ENCODE measurements at regions not wholly inside any gene's neighbourhood (a gene's known extent, or its start where the extent isn't known, plus 50 kb on each side); places are given as distances from the start of the nearest gene placed in this dataset.

- TF ChIP-seq CTCF (IDR thresholded peaks at IDR 0.05) (no peak), POLR2A (IDR thresholded peaks at IDR 0.05) (no peak), POLR2AphosphoS5 (IDR thresholded peaks at IDR 0.05; ENCODE audit: insufficient read depth in 1 of 2, low read depth in 1 of 2) (no peak)
These were observed 64.5 kb upstream of the MPP7 start for GRCh38 chr10:28367413-28367812.

Measured in vagina (tissue), 2 donors.